ENCODE measurements at regions not wholly inside any gene's neighbourhood (a gene's known extent, or its start where the extent isn't known, plus 50 kb on each side); places are given as distances from the start of the nearest gene placed in this dataset.
"Not testable (repeated sequence)": the region's sequence is repeated elsewhere in the genome, so short reads cannot be mapped to it uniquely, and the experiment has no call there.

GRCh38 chr5:19099195-19099594 lies 888.8 kb downstream of the CDH18 start:
- no peak for DNase-seq

DNA sequence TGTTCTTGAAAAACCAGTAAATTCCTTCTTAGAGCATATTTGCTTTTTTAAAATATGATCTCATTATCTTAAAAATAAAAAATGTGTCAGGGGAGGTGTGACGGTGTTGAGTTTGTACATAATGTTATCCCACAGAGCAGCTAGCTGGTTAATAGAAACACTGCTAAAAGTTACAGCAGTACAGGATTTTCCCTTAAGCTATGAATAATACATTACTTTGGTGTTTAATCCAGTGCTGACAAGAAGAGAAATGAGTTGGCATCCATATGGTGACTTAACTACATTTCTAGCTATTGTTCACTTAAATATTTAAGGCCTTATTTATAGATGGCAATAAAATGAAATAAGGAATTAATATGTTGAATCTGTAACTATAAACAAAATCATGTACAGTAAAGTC lies 883.1 kb downstream of the CDH18 start:
- DNase-seq, result no peak

GRCh38 chr5:19122923-19123322 lies 865.1 kb downstream of the CDH18 start:
- DNase-seq, result no peak

GRCh38 chr5:19125956-19126713 lies 861.9 kb downstream of the CDH18 start:
- no peak for DNase-seq

- no peak for DNase-seq
Measured at GRCh38 chr5:19140276-19140675, 847.7 kb downstream of the CDH18 start.

DNA sequence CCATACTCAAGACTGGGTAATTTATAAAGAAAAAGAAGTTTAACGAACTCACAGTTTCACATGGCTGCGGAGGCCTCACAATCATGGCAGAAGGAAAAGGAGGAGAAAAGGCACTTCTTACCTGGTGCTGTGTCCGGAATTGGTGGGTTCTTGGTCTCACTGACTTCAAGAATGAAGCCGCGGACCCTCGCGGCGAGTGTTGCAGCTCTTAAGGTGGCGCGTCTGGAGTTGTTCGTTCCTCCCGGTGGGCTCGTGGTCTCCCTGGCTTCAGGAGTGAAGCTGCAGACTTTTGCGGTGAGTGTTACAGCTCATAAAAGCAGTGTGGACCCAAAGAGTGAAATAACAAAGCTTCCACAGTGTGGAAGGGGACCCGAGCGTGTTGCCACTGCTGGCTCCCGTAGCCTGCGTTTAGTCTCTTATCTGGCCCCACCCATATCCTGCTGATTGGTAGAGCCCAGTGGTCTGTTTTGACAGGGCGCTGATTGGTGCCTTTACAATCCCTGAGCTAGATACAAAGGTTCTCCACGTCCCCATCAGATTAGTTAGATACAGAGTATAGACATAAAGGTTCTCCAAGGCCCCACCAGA lies 846.0 kb downstream of the CDH18 start:
- DNase-seq, result not testable (repeated sequence)

GRCh38 chr5:19142713-19143414 lies 845.1 kb downstream of the CDH18 start:
- DNase-seq, result not testable (repeated sequence)

DNA sequence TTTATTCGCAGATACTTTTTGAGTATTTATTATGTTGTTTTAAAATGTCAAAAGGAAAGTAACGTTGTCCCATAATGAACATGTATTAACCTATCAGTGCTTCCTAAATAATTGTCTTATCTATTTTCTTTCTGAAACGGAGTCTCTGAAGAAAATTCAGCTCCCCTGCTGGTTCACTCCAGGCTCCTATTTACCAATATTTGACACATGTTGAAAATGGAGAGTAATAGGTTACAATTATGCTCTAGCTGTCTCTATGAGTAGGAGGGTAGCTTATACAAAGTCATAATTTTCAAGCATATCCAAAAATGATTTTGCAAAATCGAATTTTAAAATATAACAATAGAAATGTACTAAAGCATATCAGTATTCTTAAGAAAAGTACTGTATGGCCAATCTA lies 844.1 kb downstream of the CDH18 start:
- DNase-seq, result no peak

DNA sequence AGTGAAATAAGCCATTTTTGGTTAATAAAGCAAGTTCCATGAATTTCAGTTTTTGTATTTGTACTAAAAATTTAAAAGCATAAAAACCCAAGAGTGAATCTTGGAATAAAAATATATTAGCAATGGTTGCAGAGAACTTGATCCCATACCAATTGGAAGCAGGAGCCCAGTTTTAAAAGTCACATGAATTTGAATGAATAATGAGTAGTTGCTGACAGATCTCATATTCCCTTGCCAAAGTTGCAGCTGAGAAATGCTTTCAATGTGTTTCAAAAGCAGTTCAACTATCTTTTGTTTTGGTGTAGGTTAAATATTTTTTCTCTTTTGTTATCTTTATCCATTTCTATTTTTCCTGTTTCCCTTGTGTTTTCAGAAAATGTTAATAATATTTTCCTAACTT lies 818.6 kb downstream of the CDH18 start:
- DNase-seq, result peak; percentile 16

- DNase-seq, result no peak
Measured at GRCh38 chr5:19172926-19173470, 815.0 kb downstream of the CDH18 start.

DNA sequence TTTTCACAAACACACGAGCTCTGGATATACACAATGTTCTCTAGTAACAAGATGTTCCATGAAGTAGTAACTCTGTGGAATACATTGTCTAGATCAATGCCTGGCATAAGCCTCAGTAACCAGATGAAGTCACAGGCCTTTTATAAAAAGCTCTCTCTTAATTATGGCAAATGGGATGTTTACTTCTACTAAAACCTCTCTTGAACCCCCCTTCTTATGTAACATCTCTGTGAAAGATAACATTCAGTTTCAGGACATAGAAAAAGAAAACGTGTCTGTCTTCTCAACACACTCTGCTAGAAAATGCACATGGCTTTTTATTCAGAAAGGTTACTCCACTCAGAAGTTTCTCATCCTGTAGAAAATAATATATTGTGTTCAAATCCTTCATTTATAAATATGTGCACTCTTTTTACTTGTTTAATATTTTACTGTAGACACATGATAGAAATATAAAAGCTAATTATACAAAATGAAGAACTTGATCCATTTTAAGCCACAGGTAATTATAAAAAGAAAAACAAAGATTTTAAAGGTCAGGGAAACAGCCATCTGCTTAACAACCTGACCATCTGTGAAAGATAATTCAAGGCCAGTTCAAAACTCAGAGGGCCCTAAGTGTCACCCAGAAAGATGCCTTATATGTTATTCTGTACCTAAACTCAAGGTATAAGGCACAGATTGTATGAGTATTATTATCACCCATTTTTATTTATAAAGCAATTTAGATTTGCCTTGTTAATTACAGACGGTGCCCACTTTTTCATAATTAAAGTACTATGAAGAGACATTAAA lies 812.0 kb downstream of the CDH18 start:
- DNase-seq, result no peak

- DNase-seq, result no peak
Measured at GRCh38 chr5:19179571-19179970, 808.4 kb downstream of the CDH18 start.

DNA sequence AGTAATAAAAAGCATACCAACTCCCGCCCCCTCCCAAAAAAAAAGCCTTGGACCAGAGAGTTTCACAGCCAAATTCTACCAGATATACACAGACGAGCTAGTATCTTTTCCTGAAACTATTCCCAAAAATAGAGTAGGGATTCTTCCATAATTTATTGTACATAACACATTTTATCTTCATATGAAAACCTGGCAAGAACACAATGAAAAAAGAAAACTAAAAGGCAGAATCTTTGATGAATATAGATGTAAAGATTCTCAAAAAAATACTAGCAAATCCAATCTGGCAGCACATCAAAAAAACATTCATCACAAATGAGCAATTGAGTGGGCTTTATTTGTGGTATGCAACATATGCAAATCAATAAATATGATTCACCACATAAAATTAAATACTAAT lies 798.8 kb downstream of the CDH18 start:
- no peak for DNase-seq

DNA sequence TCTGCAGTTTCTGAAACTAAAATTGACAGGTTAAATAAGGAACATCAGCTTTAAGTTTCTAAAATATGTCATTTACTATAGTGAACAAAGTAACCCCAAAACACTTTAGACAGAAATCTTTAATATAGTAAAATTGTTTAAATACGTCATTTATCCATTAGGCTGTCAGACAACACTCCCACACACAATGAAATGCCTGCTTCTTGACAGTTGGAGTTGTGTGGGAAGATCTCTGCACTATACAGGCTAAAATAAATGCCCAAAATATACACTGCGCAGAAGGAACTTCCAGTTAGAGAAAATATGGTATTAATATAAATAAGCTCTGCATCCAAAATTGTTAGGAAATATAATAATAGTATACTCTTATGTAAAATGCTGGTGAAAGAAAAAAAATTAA lies 794.4 kb downstream of the CDH18 start:
- DNase-seq, result no peak

DNA sequence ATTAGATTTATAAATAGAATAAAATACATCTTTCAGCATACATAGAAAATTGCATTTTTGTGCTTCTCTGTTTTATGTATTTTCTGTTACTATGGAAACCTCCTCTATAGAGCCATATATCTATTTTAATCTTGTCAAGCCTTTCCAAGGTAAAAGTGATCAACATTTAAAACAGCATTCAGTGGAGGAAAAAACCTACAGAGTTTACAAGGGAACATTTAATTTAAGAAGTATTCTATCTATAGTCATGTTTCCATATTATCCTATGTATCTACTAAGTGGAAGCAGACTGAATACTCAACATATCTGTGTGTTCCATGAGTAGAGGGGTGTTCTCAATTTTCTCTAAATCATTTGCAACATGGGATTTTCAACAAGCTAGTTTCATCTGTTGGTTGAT lies 791.4 kb downstream of the CDH18 start:
- DNase-seq, result no peak

DNA sequence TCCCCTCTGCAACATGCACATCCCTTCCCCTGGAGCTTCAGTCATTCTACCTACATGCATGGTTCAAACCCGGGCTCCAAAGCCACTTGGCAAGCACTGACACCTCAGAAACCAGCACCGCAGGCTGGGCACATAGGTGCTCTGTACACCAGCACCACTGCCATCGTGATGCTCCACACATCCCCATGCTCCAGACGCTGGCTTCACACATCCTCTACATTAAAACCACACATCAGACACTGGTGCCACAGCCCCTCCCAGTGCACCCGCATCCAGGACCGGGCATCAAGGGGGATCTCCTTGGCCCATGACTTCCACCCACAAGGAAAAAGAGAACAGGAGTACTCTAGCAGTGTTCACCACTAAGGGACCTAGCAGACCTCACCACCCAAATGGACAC lies 787.7 kb downstream of the CDH18 start:
- no peak for DNase-seq

DNA sequence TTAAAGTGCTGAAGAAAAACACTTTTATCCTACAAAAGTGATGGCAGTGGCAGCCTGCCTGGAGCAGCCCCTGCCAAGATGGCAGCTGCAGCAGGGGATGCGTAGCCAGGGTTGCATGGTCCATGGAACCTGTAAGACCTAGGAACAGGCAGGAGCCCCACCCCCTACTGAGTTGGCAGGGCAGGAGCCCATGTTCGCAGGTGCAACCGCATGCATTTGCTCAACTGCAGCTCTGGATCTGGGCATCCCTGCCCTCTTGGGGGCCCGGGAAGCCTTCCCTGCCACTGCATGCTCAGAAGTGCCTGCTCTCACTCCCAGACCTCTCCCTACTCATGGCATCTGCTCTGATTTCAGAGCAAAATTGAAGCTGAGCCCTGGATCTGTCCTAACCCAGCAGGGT lies 779.6 kb downstream of the CDH18 start:
- no peak for DNase-seq

DNA sequence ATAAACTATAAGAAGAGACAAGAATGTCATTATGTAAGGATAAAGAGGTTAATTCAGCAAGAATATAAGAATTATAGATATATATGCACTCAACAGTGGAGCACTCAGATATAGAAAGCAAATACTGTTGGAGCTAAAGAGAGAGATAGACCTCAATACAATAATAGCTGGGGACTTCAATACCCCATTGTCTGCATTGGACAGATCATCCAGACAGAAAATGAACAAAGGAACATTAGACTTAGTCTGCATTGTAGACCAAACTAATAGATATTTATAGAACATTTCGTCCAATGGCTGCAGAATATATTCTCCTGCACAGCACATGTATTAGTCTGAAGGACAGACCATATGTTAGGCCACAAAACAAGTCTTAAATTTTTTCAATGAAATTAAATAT lies 777.1 kb downstream of the CDH18 start:
- no peak for DNase-seq

- no peak for DNase-seq
Measured at GRCh38 chr5:19229179-19229835, 758.7 kb downstream of the CDH18 start.

DNA sequence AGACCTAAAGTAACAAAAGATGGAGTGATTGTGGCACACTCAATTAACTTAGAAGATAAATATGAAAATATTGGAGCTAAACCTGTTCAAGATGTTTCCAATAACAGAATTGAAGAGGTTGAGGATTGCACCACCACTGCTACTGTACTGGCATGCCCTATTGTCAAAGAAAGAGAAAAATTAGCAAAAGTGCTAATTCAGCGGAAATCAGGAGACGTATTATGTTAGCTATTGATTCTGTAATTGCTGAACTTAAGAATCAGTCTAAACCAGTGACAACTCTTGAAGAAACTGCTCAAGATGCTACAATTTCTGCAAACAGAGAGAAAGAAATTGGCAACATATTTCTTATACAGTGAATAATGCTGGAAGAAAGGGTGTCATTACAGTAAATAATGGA lies 754.4 kb downstream of the CDH18 start:
- no peak for DNase-seq

DNA sequence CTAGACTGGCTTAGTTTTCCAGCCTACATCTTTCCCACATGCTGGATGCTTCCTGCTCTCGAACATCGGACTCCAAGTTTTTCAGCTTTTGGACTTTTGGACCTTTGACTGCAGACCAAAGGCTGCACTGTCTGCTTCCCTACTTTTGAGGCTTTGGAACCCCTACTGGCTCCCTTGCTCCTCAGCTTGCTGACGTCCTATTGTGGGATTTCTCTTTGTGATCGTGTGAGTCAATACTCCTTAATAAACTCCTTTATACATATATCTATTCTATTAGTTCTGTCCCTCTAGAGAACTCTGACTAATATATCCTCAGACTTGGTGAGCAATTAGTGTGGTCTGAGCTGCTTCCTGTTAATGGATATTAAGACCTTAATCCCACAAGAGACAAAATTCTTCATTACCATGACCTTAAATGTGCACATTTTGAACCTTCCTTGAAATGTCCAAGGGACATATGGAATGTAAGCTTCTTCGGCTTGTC lies 752.9 kb downstream of the CDH18 start:
- DNase-seq, result no peak

GRCh38 chr5:19240170-19240569 lies 747.8 kb downstream of the CDH18 start:
- no peak for DNase-seq
